Upper lobe of right lung (tissue), 1 donor: ENCODE measurements at regions not wholly inside any gene's neighbourhood (a gene's known extent, or its start where the extent isn't known, plus 50 kb on each side); places are given as distances from the start of the nearest gene placed in this dataset.

Source experiments
- ATAC-seq: fragments of 200-7000 bp; cut with Tn5 transposase; one replicate; pipeline ENCODE4 v1.9.1; 2020; ENCODE audit warnings: mild to moderate bottlenecking, moderate library complexity
- DNase-seq: peaks from one replicate; pipeline ENCODE4 v3.0.0-alpha.2; 2020
- H3K27ac ChIP-seq: fragments of 200-600 bp; one replicate; pipeline ENCODE4 v1.8.0; 2022
- H3K27me3 ChIP-seq: fragments of 200-600 bp; one replicate; pipeline ENCODE4 v1.8.0; 2022; ENCODE audit warnings: mild to moderate bottlenecking
- H3K36me3 ChIP-seq: fragments of 200-600 bp; one replicate; pipeline ENCODE4 v1.8.0; 2022
- H3K4me1 ChIP-seq: fragments of 200-600 bp; one replicate; pipeline ENCODE4 v1.8.0; 2022
- H3K4me3 ChIP-seq: fragments of 200-600 bp; one replicate; pipeline ENCODE4 v1.8.0; 2022; ENCODE audit warnings: mild to moderate bottlenecking
- H3K9me3 ChIP-seq: fragments of 200-600 bp; one replicate; pipeline ENCODE4 v1.8.0; 2022
- CTCF ChIP-seq: fragments of 200-600 bp; IDR thresholded peaks from one replicate; pipeline ENCODE4 v1.8.0; 2022; ENCODE audit warnings: antibody characterized with exemption
- intact Hi-C: fragments of 100-400 bp; cut with DNase I; formaldehyde crosslinking; loops from one replicate; pipeline ENCODE4 v1.11.0; 2022
- donor health status: DM: no; HTN: yes; CAD: no; lungs with severe emphysema.

DNA sequence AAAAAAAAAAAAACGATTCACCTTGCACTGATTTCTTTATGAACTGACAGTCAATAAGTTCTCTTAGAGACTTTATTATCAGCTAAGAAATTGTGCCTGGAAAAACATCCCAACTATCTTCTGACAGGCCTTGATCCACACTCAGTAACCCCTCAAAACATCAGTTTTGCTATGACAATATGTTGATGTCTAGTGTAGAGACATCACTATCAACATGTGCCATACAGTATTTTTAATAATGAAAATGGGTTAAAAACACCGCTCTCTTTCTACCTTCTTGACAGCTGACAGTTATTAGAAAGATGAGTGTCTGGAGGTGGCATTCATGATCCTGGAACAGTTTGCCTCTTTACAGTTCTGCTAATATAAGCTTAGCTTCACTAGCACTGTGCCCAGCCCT lies 175.8 kb upstream of the TMEM229A start:
- Histone ChIP-seq H3K36me3 (no peaks in the 10 kb centered on the region), H3K4me1 (no peaks in the 10 kb centered on the region), H3K9me3 (no peaks in the 10 kb centered on the region), H3K27ac (no peak overlapping the region), H3K27me3 (no peaks in the 10 kb centered on the region), H3K4me3 (no peak overlapping the region)
- ATAC-seq: no peak
- DNase-seq: no peak
- intact Hi-C loops: no loop called here
- no peak for TF ChIP-seq CTCF

GRCh38 chr7:124208173-124208572 lies 175.3 kb upstream of the TMEM229A start:
- ATAC-seq: no peak
- intact Hi-C loops: no loop called here
- no peak for TF ChIP-seq CTCF

DNA sequence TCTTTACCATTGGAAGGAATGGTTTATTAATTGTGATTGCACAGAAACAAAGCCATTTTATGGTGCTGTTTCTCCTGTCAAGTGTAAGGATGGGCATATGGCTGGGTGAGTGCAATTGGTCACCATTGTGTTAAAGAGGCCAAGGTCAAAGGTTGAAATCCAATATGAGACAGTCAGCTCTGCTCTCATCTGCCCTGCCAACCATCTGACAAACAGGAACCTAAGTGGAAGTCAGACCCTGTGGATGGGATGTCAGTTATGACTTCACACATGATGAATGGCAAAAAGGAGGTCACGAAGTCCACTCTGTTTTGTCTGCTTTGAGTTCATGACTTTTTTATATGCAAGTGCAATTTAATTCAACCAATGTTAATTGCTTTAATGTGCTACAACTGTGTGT lies 172.7 kb upstream of the TMEM229A start:
- intact Hi-C loops: no loop called here
- no peaks in the 10 kb centered on the region for H3K4me1 ChIP-seq

More at GRCh38 chr7:124208173-124208572, 175.3 kb upstream of the TMEM229A start:
- H3K4me3 ChIP-seq: no peak overlapping the region
- no peaks in the 10 kb centered on the region for H3K4me1 ChIP-seq
- no peak overlapping the region for H3K27ac ChIP-seq
- no peaks in the 10 kb centered on the region for H3K9me3 ChIP-seq
- H3K36me3 ChIP-seq: no peaks in the 10 kb centered on the region
- H3K27me3 ChIP-seq: no peaks in the 10 kb centered on the region
- DNase-seq: no peak

GRCh38 chr7:124202546-124202945 lies 169.7 kb upstream of the TMEM229A start:
- DNase-seq: no peak
- Histone ChIP-seq H3K36me3 (no peaks in the 10 kb centered on the region), H3K27me3 (no peaks in the 10 kb centered on the region), H3K9me3 (no peaks in the 10 kb centered on the region), H3K4me3 (no peak overlapping the region), H3K27ac (no peak overlapping the region), H3K4me1 (no peaks in the 10 kb centered on the region)
- no peak for TF ChIP-seq CTCF
- ATAC-seq: no peak
- intact Hi-C loops: no loop called here

More for the DNA sequence above, 172.7 kb upstream of the TMEM229A start:
- no peaks in the 10 kb centered on the region for H3K36me3 ChIP-seq
- DNase-seq (no peak), ATAC-seq (no peak)
- no peak overlapping the region for H3K4me3 ChIP-seq
- no peak for TF ChIP-seq CTCF
- no peaks in the 10 kb centered on the region for H3K9me3 ChIP-seq
- H3K27ac ChIP-seq: no peak overlapping the region
- H3K27me3 ChIP-seq: no peaks in the 10 kb centered on the region

- Histone ChIP-seq H3K4me3 (no peak overlapping the region), H3K4me1 (no peaks in the 10 kb centered on the region), H3K27me3 (no peaks in the 10 kb centered on the region), H3K36me3 (no peaks in the 10 kb centered on the region), H3K9me3 (no peaks in the 10 kb centered on the region), H3K27ac (no peak overlapping the region)
- intact Hi-C loops: no loop called here
- DNase-seq (no peak), ATAC-seq (no peak)
- no peak for TF ChIP-seq CTCF
These were observed 169.0 kb upstream of the TMEM229A start for GRCh38 chr7:124201768-124202349.

- Histone ChIP-seq H3K36me3 (no peaks in the 10 kb centered on the region), H3K27ac (no peak overlapping the region), H3K9me3 (no peaks in the 10 kb centered on the region), H3K27me3 (no peaks in the 10 kb centered on the region), H3K4me3 (no peak overlapping the region), H3K4me1 (no peaks in the 10 kb centered on the region)
- ATAC-seq (no peak), DNase-seq (no peak)
- TF ChIP-seq CTCF: no peak
- intact Hi-C loops: no loop called here
These were observed 163.7 kb upstream of the TMEM229A start for GRCh38 chr7:124196519-124196918.
